HCT116 (cell line): ENCODE measurements at regions not wholly inside any gene's neighbourhood (a gene's known extent, or its start where the extent isn't known, plus 50 kb on each side); places are given as distances from the start of the nearest gene placed in this dataset.

Experiments
- CEBPB ChIP-seq: IDR thresholded peaks from 2 replicates; pipeline ENCODE4 v1.6.1; 2012; ENCODE audit warnings: low read depth
- EGR1 ChIP-seq: IDR thresholded peaks from 2 replicates; pipeline ENCODE4 v1.6.1; 2012; ENCODE audit warnings: low read depth
- EZH2 ChIP-seq: fragments of 200-600 bp; sonication (generic); IDR thresholded peaks from 2 replicates; pipeline ENCODE4 v1.6.1; 2017; ENCODE audit warnings: antibody characterized with exemption, mixed run types
- EZH2phosphoT487 ChIP-seq: fragments of 200-600 bp; IDR thresholded peaks from 2 replicates; pipeline ENCODE4 v1.6.1; 2018; ENCODE audit warnings: antibody characterized with exemption, borderline replicate concordance
- JUND ChIP-seq: IDR thresholded peaks from 2 replicates; pipeline ENCODE4 v1.6.1; 2012
- POLR2A ChIP-seq: IDR thresholded peaks from 2 replicates; pipeline ENCODE4 v1.7.0; 2011; ENCODE audit warnings: borderline replicate concordance; ENCODE audit not compliant: insufficient read depth, insufficient read length; ENCODE audit errors: extremely low read depth
- POLR2AphosphoS5 ChIP-seq: IDR thresholded peaks from 2 replicates; pipeline ENCODE4 v1.6.1; 2011; ENCODE audit warnings: mild to moderate bottlenecking, low read depth, low read length, moderate library complexity
- REST ChIP-seq: IDR thresholded peaks from 2 replicates; pipeline ENCODE4 v1.6.1; 2012; ENCODE audit warnings: low read depth
- ZBTB33 ChIP-seq: IDR thresholded peaks from 2 replicates; pipeline ENCODE4 v1.6.1; 2011; ENCODE audit warnings: mild to moderate bottlenecking, low read length, moderate library complexity; ENCODE audit not compliant: insufficient replicate concordance; ENCODE audit errors: extremely low read depth
- ZNF274 ChIP-seq: fragments of 200-500 bp; sonication (Bioruptor generic); IDR thresholded peaks from 2 replicates; pipeline ENCODE4 v1.6.1; 2014; ENCODE audit warnings: mild to moderate bottlenecking, low read depth, low read length, inconsistent platforms
- TF ChIP-seq, protein P1 (sequence below), 3 experiments: fragments of 200-600 bp in 1 of 3; sonication (generic) in 1 of 3; IDR thresholded peaks in 2 of 3; conservative IDR thresholded peaks in 1 of 3; 2 replicates each; pipeline ENCODE4 v1.5.1; 2012 to 2017; ENCODE audit warnings: low read depth in 2 of 3, low read length in 2 of 3, antibody characterized with exemption in 1 of 3, borderline replicate concordance in 1 of 3, control low read depth in 1 of 3, mild to moderate bottlenecking in 1 of 3, mixed read lengths in 1 of 3, mixed run types in 1 of 3, moderate library complexity in 1 of 3; ENCODE audit not compliant: insufficient read depth in 1 of 3
- TF ChIP-seq, protein P2 (sequence below): IDR thresholded peaks from 2 replicates; pipeline ENCODE4 v1.6.1; 2012
- TF ChIP-seq, protein P3 (sequence below): IDR thresholded peaks from 2 replicates; pipeline ENCODE4 v1.6.1; 2012

DNA sequence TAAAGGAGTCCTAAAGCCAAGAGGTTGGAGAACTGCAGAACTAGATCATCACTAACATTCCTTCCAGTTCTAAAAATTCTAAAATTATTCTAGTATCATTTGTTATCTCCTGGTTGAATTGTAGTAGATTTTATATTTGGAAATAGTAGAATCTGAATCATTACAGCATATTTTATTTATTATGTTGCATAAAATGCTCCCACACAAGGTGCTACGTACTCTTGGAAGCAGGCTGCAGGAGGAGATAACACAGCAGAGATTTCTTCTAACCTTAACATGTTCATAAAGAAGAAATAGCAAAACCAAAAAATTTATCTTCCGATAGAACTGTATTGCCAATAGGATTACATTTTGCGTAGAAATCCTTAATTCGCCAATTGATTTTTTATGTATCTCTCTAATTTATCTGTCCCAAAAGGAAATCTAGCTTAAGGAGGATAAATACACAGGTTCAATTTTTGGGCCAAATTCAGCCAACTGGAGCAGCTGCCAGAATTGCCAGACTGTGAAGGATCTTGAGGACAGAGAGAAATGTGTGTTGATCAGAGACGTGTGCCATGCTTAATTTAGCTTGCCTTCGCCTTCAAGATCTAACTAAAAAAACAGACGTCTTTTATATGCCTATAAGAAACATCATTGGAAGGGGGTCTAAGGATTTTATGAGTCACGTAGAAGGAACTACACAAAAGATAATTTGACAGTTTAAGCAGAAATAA lies 134.4 kb upstream of the MITF start:
- TF ChIP-seq, protein P1, sequence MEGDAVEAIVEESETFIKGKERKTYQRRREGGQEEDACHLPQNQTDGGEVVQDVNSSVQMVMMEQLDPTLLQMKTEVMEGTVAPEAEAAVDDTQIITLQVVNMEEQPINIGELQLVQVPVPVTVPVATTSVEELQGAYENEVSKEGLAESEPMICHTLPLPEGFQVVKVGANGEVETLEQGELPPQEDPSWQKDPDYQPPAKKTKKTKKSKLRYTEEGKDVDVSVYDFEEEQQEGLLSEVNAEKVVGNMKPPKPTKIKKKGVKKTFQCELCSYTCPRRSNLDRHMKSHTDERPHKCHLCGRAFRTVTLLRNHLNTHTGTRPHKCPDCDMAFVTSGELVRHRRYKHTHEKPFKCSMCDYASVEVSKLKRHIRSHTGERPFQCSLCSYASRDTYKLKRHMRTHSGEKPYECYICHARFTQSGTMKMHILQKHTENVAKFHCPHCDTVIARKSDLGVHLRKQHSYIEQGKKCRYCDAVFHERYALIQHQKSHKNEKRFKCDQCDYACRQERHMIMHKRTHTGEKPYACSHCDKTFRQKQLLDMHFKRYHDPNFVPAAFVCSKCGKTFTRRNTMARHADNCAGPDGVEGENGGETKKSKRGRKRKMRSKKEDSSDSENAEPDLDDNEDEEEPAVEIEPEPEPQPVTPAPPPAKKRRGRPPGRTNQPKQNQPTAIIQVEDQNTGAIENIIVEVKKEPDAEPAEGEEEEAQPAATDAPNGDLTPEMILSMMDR (IDR thresholded peaks at IDR 0.05 in 2 of 3, conservative IDR thresholded peaks at IDR 0.05 in 1 of 3; ENCODE audit: borderline replicate concordance in 1 of 3, insufficient read depth in 1 of 3, low read depth in 2 of 3, low read length in 2 of 3): no peak
- TF ChIP-seq EZH2 (no peak), REST (no peak), POLR2AphosphoS5 (no peak), CEBPB (no peak), EGR1 (no peak), POLR2A (no peak), EZH2phosphoT487 (no peak), ZBTB33 (no peak), ZNF274 (no peak), JUND (no peak)
- TF ChIP-seq, protein P2, sequence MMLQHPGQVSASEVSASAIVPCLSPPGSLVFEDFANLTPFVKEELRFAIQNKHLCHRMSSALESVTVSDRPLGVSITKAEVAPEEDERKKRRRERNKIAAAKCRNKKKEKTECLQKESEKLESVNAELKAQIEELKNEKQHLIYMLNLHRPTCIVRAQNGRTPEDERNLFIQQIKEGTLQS: no peak
- TF ChIP-seq, protein P3, sequence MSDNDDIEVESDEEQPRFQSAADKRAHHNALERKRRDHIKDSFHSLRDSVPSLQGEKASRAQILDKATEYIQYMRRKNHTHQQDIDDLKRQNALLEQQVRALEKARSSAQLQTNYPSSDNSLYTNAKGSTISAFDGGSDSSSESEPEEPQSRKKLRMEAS: no peak
